ELR (cell line): ENCODE measurements at regions not wholly inside any gene's neighbourhood (a gene's known extent, or its start where the extent isn't known, plus 50 kb on each side); places are given as distances from the start of the nearest gene placed in this dataset.

Experiments used
- DNase-seq: peaks from one replicate; pipeline ENCODE4 v3.0.0-alpha.2; 2015; ENCODE audit warnings: low read depth

- no peak for DNase-seq
These were observed 68.8 kb upstream of the ARHGAP18 start for GRCh38 chr6:129778793-129779192.

GRCh38 chr6:129777371-129777770 lies 67.4 kb upstream of the ARHGAP18 start:
- DNase-seq: no peak

- no peak for DNase-seq
These were observed 66.8 kb upstream of the ARHGAP18 start for GRCh38 chr6:129776542-129777330.

GRCh38 chr6:129774697-129775447 lies 64.9 kb upstream of the ARHGAP18 start:
- DNase-seq: peak; percentile 89

- DNase-seq: no peak
These were observed 63.3 kb upstream of the ARHGAP18 start for GRCh38 chr6:129773304-129773703.

- no peak for DNase-seq
These were observed 61.7 kb upstream of the ARHGAP18 start for GRCh38 chr6:129771678-129772077.

GRCh38 chr6:129767776-129768485 lies 58.0 kb upstream of the ARHGAP18 start:
- DNase-seq: no peak

GRCh38 chr6:129766959-129767728 lies 57.2 kb upstream of the ARHGAP18 start:
- DNase-seq: peak; percentile 83

GRCh38 chr6:129764761-129765407 lies 54.9 kb upstream of the ARHGAP18 start:
- no peak for DNase-seq

- DNase-seq: peak; percentile 29
These were observed 50.0 kb upstream of the ARHGAP18 start for GRCh38 chr6:129759796-129760605.
